MM.1S (cell line): ENCODE measurements at regions not wholly inside any gene's neighbourhood (a gene's known extent, or its start where the extent isn't known, plus 50 kb on each side); places are given as distances from the start of the nearest gene placed in this dataset.

ENCODE experiments used
- CTCF ChIP-seq: fragments of 300-600 bp; sonication (generic); IDR thresholded peaks from 2 replicates; pipeline ENCODE4 v1.5.1; 2016; ENCODE audit warnings: antibody characterized with exemption, low read length, mixed read lengths
- EZH2 ChIP-seq: fragments of 300-600 bp; sonication (generic); optimal IDR thresholded peaks from 2 replicates; pipeline ENCODE3; 2017; ENCODE audit warnings: low read depth, mild to moderate bottlenecking, antibody characterized with exemption, low read length, mixed read lengths
- EZH2phosphoT487 ChIP-seq: fragments of 300-600 bp; sonication (generic); IDR thresholded peaks from 2 replicates; pipeline ENCODE4 v1.6.1; 2018; ENCODE audit warnings: antibody characterized with exemption, low read length

GRCh38 chr10:123408660-123409059, 254.5 kb downstream of the BUB3 start:
- TF ChIP-seq CTCF (no peak), EZH2 (no peak), EZH2phosphoT487 (no peak)
